ENCODE measurements at regions not wholly inside any gene's neighbourhood (a gene's known extent, or its start where the extent isn't known, plus 50 kb on each side); places are given as distances from the start of the nearest gene placed in this dataset.

DNA sequence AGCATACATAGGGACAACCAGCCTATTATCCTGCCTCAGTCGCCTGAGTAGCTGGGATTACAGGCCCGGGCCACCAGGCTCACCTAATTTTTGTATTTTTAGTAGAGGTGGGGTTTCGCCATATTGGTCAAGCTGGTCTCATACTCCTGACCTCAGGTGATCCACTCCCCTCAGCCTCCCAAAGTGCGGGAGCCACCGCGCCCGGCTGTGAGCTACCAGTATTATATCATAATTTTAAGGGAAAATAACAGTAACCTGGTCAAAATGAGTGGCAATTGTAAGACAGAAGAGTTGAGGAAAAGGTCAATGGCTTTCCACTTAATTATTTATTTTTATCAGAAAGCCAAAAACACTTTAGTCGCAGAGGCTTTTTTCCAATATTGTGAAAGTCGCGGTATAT lies 652.6 kb upstream of the BCHE start:
- Histone ChIP-seq H3K79me2 (ENCODE audit: control insufficient read depth, insufficient read depth, low read length) (no peaks in the 10 kb centered on the region), H3K9ac (ENCODE audit: low read length) (no peak overlapping the region), H3K4me1 (ENCODE audit: control insufficient read depth in 2 of 2, insufficient read depth in 2 of 2, low read length in 2 of 2) (no peaks in the 10 kb centered on the region), H3K9me3 (ENCODE audit: control extremely low read depth in 1 of 3, control insufficient read depth in 2 of 3, insufficient read depth in 1 of 3, low read length in 2 of 3) (peaks cover 0 to 7% (median 1%) of the 10 kb centered on the region in 3 donors), H3K4me3 (ENCODE audit: control extremely low read depth in 1 of 5, extremely low read depth in 1 of 5, insufficient read depth in 1 of 5, low read depth in 2 of 5, low read length in 4 of 5) (no peak overlapping the region), H3K27ac (ENCODE audit: low read length in 2 of 2) (no peak overlapping the region), H4K20me1 (ENCODE audit: control insufficient read depth, insufficient read depth, low read length, poor library complexity, severe bottlenecking) (no peaks in the 10 kb centered on the region), H2AFZ (ENCODE audit: insufficient read depth, low read depth, low read length, poor library complexity, severe bottlenecking) (no peak overlapping the region), H3K4me2 (replicated peaks; ENCODE audit: low read depth, low read length, poor library complexity, severe bottlenecking) (no peak overlapping the region), H3K27me3 (replicated peaks in 1 of 4; ENCODE audit: control extremely low read depth in 1 of 4, control insufficient read depth in 3 of 4, insufficient read depth in 4 of 4, low read length in 3 of 4) (no peaks in the 10 kb centered on the region), H3K36me3 (replicated peaks in 1 of 2; ENCODE audit: control extremely low read depth in 1 of 2, control insufficient read depth in 1 of 2, extremely low read depth in 1 of 2, insufficient read depth in 2 of 2, low read length in 1 of 2) (no peaks in the 10 kb centered on the region)
- H3K4me3 Mint-ChIP-seq = no peak overlapping the region
- intact Hi-C loops (cut with micrococcal nuclease) = no loop called here
- WGBS (ENCODE audit: insufficient coverage) = no CpG with 5 or more reads among the region's 10 CpGs
- H3K9me3 Mint-ChIP-seq (ENCODE audit: insufficient read depth) = no peaks in the 10 kb centered on the region
- POLR2A ChIA-PET = no interaction called here
- TF ChIP-seq, protein P1, sequence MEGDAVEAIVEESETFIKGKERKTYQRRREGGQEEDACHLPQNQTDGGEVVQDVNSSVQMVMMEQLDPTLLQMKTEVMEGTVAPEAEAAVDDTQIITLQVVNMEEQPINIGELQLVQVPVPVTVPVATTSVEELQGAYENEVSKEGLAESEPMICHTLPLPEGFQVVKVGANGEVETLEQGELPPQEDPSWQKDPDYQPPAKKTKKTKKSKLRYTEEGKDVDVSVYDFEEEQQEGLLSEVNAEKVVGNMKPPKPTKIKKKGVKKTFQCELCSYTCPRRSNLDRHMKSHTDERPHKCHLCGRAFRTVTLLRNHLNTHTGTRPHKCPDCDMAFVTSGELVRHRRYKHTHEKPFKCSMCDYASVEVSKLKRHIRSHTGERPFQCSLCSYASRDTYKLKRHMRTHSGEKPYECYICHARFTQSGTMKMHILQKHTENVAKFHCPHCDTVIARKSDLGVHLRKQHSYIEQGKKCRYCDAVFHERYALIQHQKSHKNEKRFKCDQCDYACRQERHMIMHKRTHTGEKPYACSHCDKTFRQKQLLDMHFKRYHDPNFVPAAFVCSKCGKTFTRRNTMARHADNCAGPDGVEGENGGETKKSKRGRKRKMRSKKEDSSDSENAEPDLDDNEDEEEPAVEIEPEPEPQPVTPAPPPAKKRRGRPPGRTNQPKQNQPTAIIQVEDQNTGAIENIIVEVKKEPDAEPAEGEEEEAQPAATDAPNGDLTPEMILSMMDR (IDR thresholded peaks at IDR 0.05) = no peak
- TF ChIP-seq EZH2 (IDR thresholded peaks at IDR 0.05; ENCODE audit: borderline replicate concordance, insufficient read depth, low read depth, low read length, poor library complexity, severe bottlenecking) = no peak
- H3K27me3 Mint-ChIP-seq = no peaks in the 10 kb centered on the region
- CTCF ChIA-PET = no interaction called here
- no peak for ATAC-seq (ENCODE audit: low read depth)
- no peaks in the 10 kb centered on the region for H3K4me1 Mint-ChIP-seq
- DNase-seq = no peak
- H3K27ac Mint-ChIP-seq = no peak overlapping the region

DNA sequence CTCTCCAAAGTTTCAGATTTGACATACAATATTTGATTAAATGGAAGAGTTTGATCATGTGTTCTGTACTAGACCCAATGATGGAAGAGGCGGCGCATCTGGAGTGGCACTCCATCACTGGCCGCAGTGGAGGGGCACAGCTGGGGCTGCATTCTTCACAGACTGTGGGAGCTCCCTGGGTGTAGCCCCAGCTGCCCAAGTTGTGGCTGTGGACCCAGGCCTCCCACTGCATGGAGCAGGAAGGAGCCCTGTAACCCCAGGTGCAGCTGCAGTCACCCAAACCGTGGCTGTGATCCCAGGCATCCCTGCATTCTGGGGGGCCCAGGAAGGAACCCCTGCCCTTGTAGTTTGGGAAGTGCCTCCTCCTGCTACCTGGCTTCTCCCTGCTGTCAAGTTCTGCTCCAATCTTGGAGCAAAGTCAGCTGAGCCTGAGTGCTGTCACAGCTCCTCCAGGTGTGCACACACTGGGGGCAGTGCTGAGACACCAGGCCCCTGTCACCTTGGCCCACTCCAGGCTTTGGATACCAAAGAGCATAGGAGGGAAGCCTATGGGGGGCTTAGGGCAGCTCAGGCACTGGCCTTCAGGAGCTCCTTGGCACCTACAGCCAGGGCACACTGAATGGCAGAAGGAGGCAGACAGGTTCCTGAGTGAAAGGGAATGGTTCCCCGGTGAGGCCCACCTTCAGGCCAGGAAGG lies 651.9 kb upstream of the BCHE start:
- H3K4me3 ChIP-seq (ENCODE audit: control extremely low read depth in 1 of 5, extremely low read depth in 1 of 5, insufficient read depth in 1 of 5, low read depth in 2 of 5, low read length in 4 of 5) = no peak overlapping the region
- no peaks in the 10 kb centered on the region for H3K36me3 ChIP-seq (replicated peaks in 1 of 2; ENCODE audit: control extremely low read depth in 1 of 2, control insufficient read depth in 1 of 2, extremely low read depth in 1 of 2, insufficient read depth in 2 of 2, low read length in 1 of 2)
- Mint-ChIP-seq H3K4me3 (no peak overlapping the region), H3K27me3 (no peaks in the 10 kb centered on the region), H3K9me3 (ENCODE audit: insufficient read depth) (no peaks in the 10 kb centered on the region), H3K27ac (no peak overlapping the region), H3K4me1 (no peaks in the 10 kb centered on the region)
- intact Hi-C loops (cut with micrococcal nuclease) = no loop called here
- H3K79me2 ChIP-seq (ENCODE audit: control insufficient read depth, insufficient read depth, low read length) = no peaks in the 10 kb centered on the region
- H3K9me3 ChIP-seq (ENCODE audit: control extremely low read depth in 1 of 3, control insufficient read depth in 2 of 3, insufficient read depth in 1 of 3, low read length in 2 of 3) = peaks cover 0 to 7% (median 2%) of the 10 kb centered on the region in 3 donors
- ChIA-PET POLR2A (no interaction called here), CTCF (no interaction called here)
- H4K20me1 ChIP-seq (ENCODE audit: control insufficient read depth, insufficient read depth, low read length, poor library complexity, severe bottlenecking) = no peaks in the 10 kb centered on the region
- no peak overlapping the region for H3K9ac ChIP-seq (ENCODE audit: low read length)
- ATAC-seq (ENCODE audit: low read depth) (no peak), DNase-seq (no peak)
- no peak overlapping the region for H3K4me2 ChIP-seq (replicated peaks; ENCODE audit: low read depth, low read length, poor library complexity, severe bottlenecking)
- WGBS (ENCODE audit: insufficient coverage) = 90% methylated on average over 5 of the region's 5 CpGs
- no peaks in the 10 kb centered on the region for H3K27me3 ChIP-seq (replicated peaks in 1 of 4; ENCODE audit: control extremely low read depth in 1 of 4, control insufficient read depth in 3 of 4, insufficient read depth in 4 of 4, low read length in 3 of 4)
- H3K27ac ChIP-seq (ENCODE audit: low read length in 2 of 2) = no peak overlapping the region
- H3K4me1 ChIP-seq (ENCODE audit: control insufficient read depth in 2 of 2, insufficient read depth in 2 of 2, low read length in 2 of 2) = no peaks in the 10 kb centered on the region
- H2AFZ ChIP-seq (ENCODE audit: insufficient read depth, low read depth, low read length, poor library complexity, severe bottlenecking) = no peak overlapping the region
- TF ChIP-seq, protein P1 (IDR thresholded peaks at IDR 0.05) = no peak
- TF ChIP-seq EZH2 (IDR thresholded peaks at IDR 0.05; ENCODE audit: borderline replicate concordance, insufficient read depth, low read depth, low read length, poor library complexity, severe bottlenecking) = no peak
